HG03039 (cell line): ENCODE measurements at regions not wholly inside any gene's neighbourhood (a gene's known extent, or its start where the extent isn't known, plus 50 kb on each side); places are given as distances from the start of the nearest gene placed in this dataset.

Source experiments
- ATAC-seq: cut with Tn5 transposase; IDR thresholded peaks from one replicate; pipeline ENCODE4 v1.9.1; 2021; ENCODE audit warnings: mild to moderate bottlenecking, moderate library complexity; ENCODE audit not compliant: unreplicated experiment

DNA sequence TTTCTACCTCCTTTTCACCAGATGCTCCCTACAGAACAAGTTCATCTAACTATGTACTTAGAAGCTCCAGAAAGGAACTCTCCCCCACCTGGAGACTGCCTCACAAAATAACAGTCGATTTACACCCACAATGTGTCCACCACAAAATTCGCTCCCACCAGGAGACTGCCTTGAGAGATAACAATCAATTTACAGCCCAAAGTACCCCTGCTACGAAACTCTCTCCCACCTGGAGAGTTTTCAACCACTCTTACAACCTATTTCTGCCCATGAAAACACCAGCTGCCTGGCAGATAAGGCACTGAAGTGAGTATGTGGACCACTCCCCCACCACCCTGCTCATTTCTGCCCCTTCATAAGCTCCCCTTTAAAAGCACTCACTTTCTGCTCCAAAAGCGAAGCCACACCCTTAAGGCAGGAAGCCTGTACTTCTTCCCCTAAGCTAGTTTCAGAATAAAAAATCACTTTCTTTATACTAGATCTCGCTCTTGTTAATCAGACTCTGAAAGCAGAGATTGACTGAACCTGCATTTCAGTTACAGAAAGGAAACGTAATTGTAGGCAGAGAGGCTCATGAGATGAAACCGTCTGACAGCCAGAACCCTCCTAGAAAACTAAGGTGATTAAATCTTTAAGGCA lies 94.4 kb upstream of the RBBP8 start:
- no peak for ATAC-seq

DNA sequence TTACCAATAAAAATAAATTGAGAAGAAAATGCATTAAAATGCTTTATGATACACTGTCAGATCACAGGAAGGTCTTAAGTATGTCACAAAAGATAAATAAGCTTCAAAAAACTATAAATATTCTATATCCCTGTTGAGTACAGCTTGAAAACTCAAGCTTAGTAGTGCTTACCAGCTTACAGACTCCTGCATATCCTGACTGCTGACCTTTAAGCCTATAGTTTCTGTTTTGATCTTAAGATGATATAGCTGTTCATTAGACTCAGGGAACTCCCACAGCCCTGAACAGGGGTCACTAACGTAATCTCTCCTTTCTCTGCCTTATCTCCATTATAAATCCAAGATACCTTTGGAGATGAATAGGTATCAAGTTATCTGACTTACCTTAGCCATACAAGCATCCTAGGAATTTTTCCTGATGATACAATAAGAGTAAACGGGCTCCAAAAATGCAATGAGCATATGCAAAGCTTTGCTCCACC lies 93.7 kb upstream of the RBBP8 start:
- no peak for ATAC-seq

DNA sequence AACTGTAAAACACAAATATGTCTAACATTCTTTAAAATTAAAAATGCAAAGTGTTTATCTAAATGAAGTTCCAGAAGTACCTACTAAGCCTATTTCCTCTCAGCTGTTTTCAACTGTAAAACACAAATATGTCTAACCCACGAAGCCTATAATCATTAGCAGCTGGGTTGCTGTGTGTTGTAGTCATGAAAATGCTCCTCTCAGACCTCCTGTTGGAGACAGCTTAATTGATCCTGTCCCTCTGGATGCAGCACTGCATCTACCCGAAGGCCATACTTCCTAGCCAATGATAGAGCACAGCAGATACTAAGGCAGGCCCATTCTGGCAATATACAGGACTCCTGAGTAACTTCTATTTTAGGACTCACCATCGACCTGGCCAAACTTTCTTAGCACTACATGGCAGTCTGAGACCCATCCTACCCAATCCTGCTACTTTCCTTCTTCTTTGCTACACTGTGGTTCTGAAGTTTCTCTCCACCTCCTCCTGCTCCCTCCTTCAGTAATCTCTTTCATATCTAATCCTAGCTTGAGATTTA lies 92.5 kb upstream of the RBBP8 start:
- no peak for ATAC-seq

DNA sequence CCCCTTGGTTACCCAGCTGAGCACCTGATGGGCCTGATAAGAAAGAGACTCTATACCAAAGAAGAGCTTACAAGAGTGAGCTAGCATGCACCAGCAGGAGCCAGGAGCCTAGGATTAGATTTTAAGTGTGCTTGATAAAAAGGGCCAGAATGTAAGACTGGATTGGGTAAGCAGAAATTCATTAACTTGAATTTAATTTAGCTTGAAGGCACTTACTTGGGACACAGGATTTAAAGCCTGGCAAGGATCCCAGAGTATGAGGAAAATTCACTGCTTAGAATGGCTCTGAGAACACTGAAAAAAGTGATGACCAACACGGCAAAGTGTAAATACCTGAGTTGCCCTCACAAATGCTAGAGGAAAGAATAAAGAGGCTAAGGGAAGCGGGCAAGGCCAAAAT lies 91.3 kb upstream of the RBBP8 start:
- no peak for ATAC-seq

DNA sequence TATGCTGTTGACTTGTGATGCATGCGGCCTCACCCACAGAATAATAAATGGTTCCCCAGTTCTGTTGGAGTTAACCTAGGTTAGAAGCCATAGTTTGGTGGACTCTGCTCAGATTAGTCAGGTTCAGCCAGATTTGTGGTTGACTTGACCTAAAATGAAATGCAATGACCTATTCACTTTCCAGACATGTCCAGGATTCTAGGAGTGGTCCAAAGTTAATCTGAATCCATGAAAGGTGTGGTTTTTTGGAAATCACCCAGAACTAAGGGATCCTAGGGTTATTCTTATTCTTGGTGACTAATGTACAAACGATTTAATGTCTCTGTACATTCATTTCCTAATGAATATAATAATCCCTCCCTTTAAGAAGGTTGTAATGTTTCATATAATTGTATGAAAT lies 88.9 kb upstream of the RBBP8 start:
- ATAC-seq = no peak

DNA sequence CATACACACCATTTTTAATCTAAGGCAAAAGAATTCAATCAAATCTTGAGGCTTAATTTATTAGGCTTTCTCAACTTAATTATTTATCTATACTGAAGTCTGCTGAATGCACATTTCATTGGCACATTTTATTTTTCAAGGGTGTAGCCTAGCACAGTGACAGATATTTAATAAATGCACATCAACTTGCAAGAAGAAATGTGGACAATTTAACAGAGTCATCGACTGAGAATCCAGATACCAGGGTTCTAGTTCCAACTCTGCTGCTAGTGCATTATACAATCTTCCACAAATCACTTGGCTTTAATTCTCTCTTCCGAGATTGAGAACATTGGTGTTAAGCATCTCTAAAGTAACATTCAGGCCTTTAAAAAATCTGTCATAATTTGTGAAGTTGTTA lies 88.5 kb upstream of the RBBP8 start:
- no peak for ATAC-seq

DNA sequence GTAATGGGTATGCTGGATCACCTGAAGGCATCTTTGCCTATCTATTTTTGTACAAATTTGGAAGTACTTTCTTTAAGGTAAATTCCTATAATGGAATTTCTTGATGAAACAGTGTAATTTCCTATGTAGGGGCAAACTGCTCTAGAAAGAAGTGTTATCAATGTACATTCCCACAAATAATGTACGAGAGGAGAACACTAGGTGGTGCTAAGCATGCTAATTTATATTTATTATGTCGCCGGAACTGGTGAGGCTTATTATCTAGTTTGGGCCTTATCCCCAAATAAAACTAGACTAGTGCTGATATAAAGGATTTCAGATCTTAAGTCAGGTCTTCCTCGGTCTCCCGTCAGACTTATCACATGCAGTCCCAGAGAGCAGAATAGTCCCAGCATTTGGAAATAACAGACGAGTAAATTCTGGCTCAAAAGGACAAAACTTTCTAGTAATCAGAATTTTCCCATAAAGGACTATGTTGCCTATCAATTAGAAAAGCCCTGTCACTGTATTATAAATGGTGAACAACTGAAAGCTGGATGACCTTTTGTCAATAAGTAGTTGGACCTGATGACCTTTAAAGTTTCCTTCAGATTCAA lies 86.9 kb upstream of the RBBP8 start:
- ATAC-seq = no peak

DNA sequence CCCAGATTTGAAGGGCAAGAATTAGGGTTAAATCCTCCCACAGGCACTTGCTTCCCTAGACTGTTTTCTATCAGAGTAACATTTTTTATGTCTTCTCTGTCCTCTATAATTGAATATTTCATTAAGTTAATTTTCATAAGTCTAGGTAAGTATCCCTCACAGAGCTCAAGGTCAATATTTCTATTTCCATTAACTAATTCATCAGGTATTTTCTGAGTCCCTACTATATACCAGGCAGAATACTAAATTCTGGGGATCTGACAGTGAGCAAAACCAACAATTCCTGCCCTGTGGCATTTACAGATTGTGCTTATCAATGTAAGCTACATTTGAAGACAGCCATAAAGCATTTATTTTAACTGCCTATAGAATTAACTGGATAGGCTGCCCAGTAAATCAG lies 86.4 kb upstream of the RBBP8 start:
- ATAC-seq = no peak

DNA sequence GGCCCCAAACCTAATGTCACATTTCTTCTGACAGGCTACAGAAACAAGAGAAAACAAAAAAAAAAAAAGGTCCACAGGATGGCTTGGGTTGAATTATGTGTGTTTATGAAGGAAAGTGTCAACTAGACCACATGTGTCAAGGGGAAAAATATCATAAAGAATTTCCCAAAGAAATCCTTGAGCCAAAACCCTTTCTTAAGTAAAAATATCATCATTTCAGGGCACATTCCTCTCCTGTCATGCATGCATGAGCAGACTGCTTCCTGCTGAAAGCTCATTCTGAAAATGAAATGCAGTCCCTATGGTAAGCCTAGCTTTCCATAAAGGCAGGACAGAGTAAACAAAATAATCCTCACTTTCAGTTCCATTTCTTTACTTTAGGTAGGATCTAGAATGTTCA lies 85.7 kb upstream of the RBBP8 start:
- ATAC-seq = no peak

DNA sequence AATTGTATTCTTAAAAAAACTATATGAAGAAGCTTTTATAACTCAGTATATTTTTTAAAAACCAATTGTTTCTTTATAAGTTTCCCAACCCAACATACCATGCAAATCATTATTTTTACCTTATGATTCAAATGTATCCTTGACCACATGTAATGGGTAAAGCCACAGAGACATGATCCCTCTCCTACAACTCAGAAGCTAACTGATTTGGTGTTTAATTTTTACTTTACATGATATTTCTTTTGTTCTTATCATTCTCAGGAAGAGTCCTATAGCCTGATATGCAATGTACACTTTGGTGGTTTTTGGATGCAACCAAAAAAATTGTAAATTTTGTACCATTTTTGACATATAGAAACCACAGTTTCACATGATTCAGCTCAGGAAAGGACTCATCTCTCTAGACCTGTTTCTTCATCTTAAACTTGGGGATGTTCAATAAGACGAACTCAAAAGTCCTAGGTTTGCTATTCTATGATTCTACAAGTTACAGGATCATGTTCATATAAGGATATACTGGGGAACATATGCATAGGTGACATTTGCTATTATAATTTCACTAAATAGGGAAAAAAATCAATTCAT lies 85.2 kb upstream of the RBBP8 start:
- ATAC-seq = no peak

DNA sequence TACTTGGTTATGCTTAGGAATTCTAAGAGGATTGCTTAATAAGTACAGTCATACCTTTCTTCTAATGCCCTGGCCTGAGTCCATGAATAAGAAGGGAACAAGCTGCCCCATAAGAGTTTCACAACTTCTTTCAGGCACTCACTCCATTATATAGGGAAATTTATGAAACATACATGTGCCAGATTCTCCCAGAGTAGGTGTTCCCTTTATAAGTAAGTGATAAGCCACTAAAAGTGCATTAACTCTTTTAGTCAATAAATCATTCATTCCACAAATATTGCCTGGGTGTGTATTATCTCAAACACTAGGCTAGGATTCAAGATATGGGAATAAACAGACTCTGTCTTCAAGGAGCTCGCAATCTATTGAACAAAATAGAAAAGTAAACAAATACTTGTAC lies 84.5 kb upstream of the RBBP8 start:
- no peak for ATAC-seq

DNA sequence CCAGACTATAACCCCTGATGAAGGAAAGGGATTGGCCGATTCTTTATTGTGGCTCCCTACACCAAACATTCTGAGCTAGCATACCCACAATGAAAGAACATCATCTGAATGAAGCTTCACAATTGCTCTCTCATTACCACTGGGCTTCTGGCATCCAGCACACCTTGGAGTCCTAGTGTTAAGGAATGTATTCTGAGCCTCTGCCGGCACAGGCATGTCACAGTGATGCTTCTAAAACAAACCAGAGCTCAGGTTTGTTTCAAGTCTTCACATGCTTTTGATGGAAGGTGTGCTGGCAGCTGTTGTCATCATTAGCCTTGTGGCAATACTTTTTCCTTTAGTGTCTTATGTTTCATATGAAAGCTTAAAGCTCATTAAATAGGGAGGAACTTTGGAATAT lies 76.3 kb upstream of the RBBP8 start:
- no peak for ATAC-seq

DNA sequence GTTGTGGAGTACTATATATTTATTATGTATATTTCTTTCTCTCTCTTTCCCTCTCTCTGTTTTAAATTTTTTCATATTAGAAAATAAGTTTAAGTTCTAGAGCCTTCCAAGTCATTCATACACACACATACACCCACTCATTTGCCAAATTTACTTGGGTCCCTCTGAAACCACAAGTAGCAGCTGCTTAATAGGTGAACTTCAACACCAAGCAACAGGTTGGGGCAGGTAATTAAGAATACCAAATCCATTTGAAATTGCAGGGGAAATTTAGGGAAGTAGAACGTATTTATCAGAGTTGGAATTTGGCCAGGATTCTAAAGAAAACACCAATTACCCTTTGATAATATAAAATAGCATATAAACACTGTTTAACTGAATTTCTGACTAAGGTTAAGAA lies 75.0 kb upstream of the RBBP8 start:
- ATAC-seq = no peak

DNA sequence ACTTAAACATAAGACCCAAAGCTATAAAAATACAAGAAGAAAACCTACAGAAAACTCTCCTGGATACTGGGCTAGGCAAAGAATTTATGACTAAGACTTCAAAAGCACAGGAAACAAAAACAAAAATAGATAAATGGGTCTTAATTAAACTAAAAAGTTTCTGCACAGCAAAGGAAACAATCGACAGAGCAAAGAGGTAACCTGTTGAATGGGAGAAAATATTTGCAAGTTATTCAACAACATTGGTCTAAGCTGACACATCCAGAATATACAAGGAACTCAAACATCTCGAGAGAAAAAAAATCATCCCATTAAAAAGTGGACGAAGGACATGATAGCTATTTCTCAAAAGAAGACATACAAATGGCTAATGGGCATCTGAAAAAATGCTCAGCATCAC lies 72.3 kb upstream of the RBBP8 start:
- no peak for ATAC-seq

DNA sequence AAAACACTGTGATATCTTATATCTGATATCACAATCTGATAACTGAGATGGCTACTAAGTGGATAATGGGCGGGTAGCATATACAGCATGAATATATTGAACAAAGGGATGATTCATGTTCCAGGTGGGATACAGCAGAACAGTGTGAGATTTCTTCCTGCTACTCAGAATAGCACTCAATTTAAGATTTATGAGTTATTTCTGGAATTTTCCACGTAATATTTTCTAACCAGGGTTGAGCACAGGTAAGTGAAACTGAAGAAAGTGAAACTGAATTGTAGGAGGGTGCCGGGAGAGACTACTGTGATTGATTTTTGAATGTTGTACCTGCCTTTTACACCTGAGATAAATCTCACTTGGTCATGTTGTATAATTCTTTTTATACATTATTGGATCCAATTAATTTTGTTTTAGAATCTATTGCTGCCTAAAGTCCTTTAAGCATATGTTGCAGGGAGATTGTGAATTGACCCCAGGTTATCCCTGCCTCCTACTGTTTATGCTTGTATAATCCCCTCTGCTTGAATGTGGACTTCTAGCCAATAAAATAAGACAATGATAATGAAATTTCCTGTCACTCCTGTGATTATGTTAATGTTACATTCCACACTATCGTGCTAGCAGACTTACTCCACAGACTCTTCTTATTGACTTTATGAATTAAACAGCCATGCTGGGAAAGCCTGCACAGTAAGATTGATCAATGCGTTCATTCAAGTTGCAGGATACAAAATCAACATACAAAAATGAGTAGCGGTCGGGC lies 67.6 kb upstream of the RBBP8 start:
- ATAC-seq = no peak

DNA sequence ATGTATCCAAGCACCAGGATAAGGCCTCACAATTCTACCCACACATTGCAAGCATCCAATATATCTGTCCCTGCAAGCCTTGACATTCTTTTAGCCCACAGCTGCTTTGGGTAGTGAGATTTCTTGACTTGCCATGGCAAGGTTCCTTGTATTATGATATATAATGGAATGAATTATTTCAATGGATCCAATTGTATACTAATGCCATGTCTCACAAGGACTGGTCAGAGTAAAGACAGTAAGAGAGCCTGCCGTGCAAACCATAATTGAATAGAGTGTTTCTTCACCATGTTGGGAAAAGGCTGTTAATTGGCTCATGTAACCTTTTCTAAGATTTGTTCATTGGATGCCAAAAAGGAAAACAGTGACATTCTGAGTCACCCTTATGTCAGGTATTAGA lies 64.3 kb upstream of the RBBP8 start:
- ATAC-seq = no peak

DNA sequence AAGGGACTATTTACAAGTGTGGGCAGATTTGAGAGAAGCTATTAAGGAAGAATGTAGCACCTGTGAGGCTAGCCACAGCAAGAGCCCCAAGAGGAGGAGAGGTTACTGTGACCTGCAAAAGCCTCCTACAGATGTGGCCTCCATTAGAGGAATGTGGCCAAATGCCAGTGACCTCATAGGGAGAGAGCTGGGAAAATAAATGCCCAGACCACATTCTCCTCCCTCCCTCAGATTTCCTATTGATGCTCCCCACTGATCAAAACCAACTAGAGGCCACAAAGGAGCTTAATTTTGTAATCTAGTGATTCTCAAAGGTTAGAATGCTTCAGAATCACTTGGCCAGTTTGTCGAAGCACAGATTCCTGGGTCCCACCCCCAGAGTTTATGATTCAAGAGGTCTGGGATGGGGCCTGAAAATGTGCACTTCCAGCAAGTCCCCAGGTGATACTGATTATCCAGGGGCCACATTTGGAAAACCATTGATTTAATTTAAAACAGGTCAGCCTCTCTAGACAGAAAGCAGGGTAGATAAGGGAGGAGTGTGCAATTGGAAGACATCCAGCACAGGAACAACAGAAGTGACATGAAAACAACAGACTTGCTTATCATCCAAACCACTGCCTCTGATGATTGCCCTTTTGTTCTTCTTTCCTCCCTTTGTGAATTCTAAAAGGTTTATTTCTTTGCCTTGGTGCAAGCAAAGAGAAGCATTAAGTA lies 61.2 kb upstream of the RBBP8 start:
- no peak for ATAC-seq

DNA sequence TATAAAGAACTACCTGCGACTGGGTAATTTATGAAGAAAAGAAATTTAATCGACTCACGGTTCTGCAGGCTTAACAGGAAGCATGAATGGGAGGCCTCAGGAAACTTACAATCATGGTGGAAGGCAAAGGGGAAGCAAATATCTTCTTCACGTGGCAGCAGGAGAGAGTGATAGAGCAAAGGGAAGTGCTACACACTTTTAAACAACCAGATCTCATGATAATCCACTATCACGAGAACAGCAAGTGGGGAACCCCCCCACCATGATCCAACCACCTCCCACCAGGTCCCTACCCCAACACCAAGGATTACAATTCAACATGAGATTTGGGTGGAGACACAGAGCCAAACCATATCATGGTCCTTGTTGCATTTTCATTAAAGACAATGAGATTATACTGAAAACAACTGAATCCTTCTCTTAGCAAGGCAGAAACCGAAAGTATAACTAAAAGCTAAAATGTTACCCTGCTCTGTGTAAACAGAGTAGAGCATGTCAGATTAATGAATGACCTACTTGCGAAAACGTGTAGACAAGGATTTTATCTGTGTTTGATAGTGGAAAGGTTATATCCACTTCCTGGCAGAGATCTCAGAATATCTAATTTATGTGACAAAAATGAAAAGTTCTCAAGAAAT lies 60.1 kb upstream of the RBBP8 start:
- no peak for ATAC-seq

DNA sequence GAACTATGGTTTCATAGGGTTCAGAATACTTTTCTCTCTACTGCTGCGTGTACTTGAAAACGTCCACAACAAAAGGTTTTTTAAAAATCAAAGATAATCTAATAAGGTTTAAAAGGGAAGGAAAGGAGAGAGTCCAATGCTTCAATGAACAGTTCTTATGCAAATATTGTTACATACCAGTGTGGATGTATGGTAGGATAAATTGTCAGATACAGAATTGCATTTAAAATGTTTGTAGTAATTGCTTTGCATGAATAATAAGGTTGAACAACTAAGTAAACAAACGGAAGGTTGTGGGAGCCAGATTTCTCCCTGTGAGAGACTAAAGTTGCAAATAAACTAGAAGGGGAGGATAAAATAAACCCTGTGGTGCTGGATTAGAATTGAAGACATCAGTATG lies 53.8 kb upstream of the RBBP8 start:
- no peak for ATAC-seq

DNA sequence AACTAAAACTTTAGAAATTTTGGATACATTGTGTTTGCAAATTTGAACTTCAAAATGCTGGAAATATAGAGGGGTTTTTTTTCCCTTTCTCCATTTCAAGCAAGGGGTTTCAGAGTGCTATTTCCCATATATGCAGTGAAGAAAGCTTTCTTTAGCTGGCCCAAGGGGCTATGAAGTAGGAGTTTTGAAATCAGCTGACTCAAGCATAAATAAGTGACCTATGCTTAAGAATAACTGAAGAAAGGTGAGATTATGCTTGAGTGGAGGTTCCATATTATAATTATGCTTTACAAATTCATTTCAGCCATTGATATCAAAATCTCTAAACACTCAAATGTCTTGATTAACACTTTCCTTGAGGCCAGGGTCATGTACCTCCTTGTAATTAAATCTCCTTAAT lies 51.0 kb upstream of the RBBP8 start:
- ATAC-seq = no peak

DNA sequence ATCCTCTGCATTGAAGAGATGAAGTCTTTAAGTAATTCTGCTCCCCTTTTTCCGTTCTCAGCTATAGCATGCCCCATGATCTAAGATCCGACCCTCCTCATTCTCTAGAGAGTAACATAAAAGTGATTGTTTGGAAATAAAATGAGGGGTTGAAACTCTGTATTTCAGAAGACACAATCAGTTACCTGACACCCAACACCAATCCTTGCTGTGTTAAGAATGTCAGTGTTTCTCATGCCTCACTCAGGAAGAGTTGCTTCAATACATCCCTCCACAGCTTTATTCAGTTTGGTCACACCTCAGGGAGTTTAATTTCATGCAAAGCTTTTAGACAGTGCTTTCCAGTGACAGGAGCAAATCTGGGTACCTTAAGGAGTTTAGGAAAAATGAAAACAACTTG lies 49.9 kb upstream of the RBBP8 start:
- ATAC-seq = no peak
